WTC11 (cell line): ENCODE measurements at regions not wholly inside any gene's neighbourhood (a gene's known extent, or its start where the extent isn't known, plus 50 kb on each side); places are given as distances from the start of the nearest gene placed in this dataset.

Experiments used
- ATAC-seq: fragments of 200-7000 bp; cut with Tn5 transposase; 2 replicates; pipeline ENCODE4 v1.10.0; 2021; ENCODE audit warnings: mild to moderate bottlenecking, moderate library complexity
- CTCF ChIA-PET: fragments of 300-600 bp; sonication (Branson Sonifier 250); formaldehyde crosslinking; loops from one replicate; lab custom pipeline; 2021; ENCODE audit warnings: antibody characterized with exemption; lab: Charles Lee
- POLR2A ChIA-PET: fragments of 350-600 bp; sonication (Branson Sonifier 250); formaldehyde crosslinking; loops from one replicate; lab custom pipeline; 2021; ENCODE audit warnings: antibody characterized with exemption; lab: Charles Lee
- DNase-seq: peaks from one replicate; pipeline ENCODE4 v3.0.0; 2021; ENCODE audit warnings: low spot score
- H3K27ac Mint-ChIP-seq: 2 replicates; pipeline ENCODE4 v1.8.0; 2021; ENCODE audit warnings: mixed read lengths
- H3K27me3 Mint-ChIP-seq: 2 replicates; pipeline ENCODE4 v1.8.0; 2021; ENCODE audit warnings: low read depth, mild to moderate bottlenecking, moderate library complexity, mixed read lengths
- H3K36me3 Mint-ChIP-seq: 2 replicates; pipeline ENCODE4 v1.8.0; 2021; ENCODE audit warnings: mixed read lengths
- H3K4me1 Mint-ChIP-seq: 2 replicates; pipeline ENCODE4 v1.8.0; 2022; ENCODE audit warnings: mixed read lengths
- H3K4me3 Mint-ChIP-seq: 2 replicates; pipeline ENCODE4 v1.8.0; 2021; ENCODE audit warnings: mild to moderate bottlenecking, moderate library complexity, mixed read lengths
- H3K9me3 Mint-ChIP-seq: 2 replicates; pipeline ENCODE4 v1.8.0; 2021; ENCODE audit warnings: mixed read lengths
- AFF4 ChIP-seq: sonication (generic); formaldehyde crosslinking; IDR thresholded peaks from 2 replicates; pipeline ENCODE4 v1.8.1; 2023; ENCODE audit warnings: mild to moderate bottlenecking, missing genetic modification reagents, borderline replicate concordance
- ESRRA ChIP-seq: sonication (generic); formaldehyde crosslinking; IDR thresholded peaks from 2 replicates; pipeline ENCODE4 v1.8.1; 2022; ENCODE audit warnings: mild to moderate bottlenecking, missing genetic modification reagents, borderline replicate concordance
- ETV6 ChIP-seq: sonication (generic); formaldehyde crosslinking; IDR thresholded peaks from 2 replicates; pipeline ENCODE4 v1.8.1; 2022; ENCODE audit warnings: mild to moderate bottlenecking, missing genetic modification reagents
- MAX ChIP-seq: sonication (generic); formaldehyde crosslinking; IDR thresholded peaks from 2 replicates; pipeline ENCODE4 v1.8.0; 2022; ENCODE audit warnings: mild to moderate bottlenecking, missing genetic modification reagents
- MLX ChIP-seq: sonication (generic); formaldehyde crosslinking; IDR thresholded peaks from 2 replicates; pipeline ENCODE4 v1.8.1; 2023; ENCODE audit warnings: mild to moderate bottlenecking, missing genetic modification reagents, moderate library complexity
- NFYB ChIP-seq: sonication (generic); formaldehyde crosslinking; conservative IDR thresholded peaks from 2 replicates; pipeline ENCODE4 v1.8.0; 2022; ENCODE audit warnings: low read depth, missing genetic modification reagents
- NR1H2 ChIP-seq: sonication (generic); formaldehyde crosslinking; IDR thresholded peaks from 2 replicates; pipeline ENCODE4 v1.9.0; 2021; ENCODE audit warnings: mild to moderate bottlenecking, moderate library complexity, missing genetic modification reagents
- SMAD4 ChIP-seq: sonication (generic); formaldehyde crosslinking; IDR thresholded peaks from 2 replicates; pipeline ENCODE4 v1.8.0; 2022; ENCODE audit warnings: mild to moderate bottlenecking, missing genetic modification reagents
- STAT6 ChIP-seq: sonication (generic); formaldehyde crosslinking; conservative IDR thresholded peaks from 2 replicates; pipeline ENCODE4 v1.8.1; 2023; ENCODE audit warnings: mild to moderate bottlenecking, low read depth, missing genetic modification reagents, moderate library complexity
- ZNF532 ChIP-seq: fragments of 250-450 bp; sonication (Bioruptor Pico); IDR thresholded peaks from 2 replicates; pipeline ENCODE4 v1.9.0; 2021; ENCODE audit warnings: mild to moderate bottlenecking, borderline replicate concordance

GRCh38 chr1:208450958-208451357 lies 206.8 kb upstream of the PLXNA2 start (continued):
- TF ChIP-seq STAT6 (CRISPR knock-in tag) (no peak), SMAD4 (CRISPR knock-in tag) (no peak), NR1H2 (CRISPR knock-in tag) (no peak), MLX (no peak), ESRRA (no peak), ETV6 (CRISPR knock-in tag) (no peak)
- TF ChIP-seq, all 79 proteins: peak for 0

- no peaks in the 10 kb centered on the region for H3K36me3 Mint-ChIP-seq
- no peaks in the 10 kb centered on the region for H3K27me3 Mint-ChIP-seq
- H3K4me3 Mint-ChIP-seq, result no peak overlapping the region
- ATAC-seq (no peak), DNase-seq (no peak)
- ChIA-PET CTCF (interaction anchor here (0.7 kb wide), 1 partner anchor 20 kb away, joined by 5 read pairs; no protein-coding TSS in a partner anchor), POLR2A (no interaction called here)
- no peak overlapping the region for H3K27ac Mint-ChIP-seq
- TF ChIP-seq AFF4 (CRISPR knock-in tag), result no peak
- H3K4me1 Mint-ChIP-seq, result peaks cover 6% of the 10 kb centered on the region
- peaks cover 10% of the 10 kb centered on the region for H3K9me3 Mint-ChIP-seq
Measured at GRCh38 chr1:208455821-208456220, 211.6 kb upstream of the PLXNA2 start.

GRCh38 chr1:208456487-208456886 lies 212.3 kb upstream of the PLXNA2 start:
- H3K36me3 Mint-ChIP-seq, result no peaks in the 10 kb centered on the region
- H3K27ac Mint-ChIP-seq, result no peak overlapping the region
- ChIA-PET POLR2A (no interaction called here), CTCF (interaction anchor here (0.7 kb wide), 1 partner anchor 20 kb away, joined by 5 read pairs; no protein-coding TSS in a partner anchor)
- TF ChIP-seq MAX (CRISPR knock-in tag), result no peak
- no peak for TF ChIP-seq NFYB
- no peak for TF ChIP-seq ZNF532 (CRISPR knock-in tag)
- no peak for DNase-seq
- no peaks in the 10 kb centered on the region for H3K27me3 Mint-ChIP-seq
- H3K9me3 Mint-ChIP-seq, result peaks cover 10% of the 10 kb centered on the region
- peaks cover 6% of the 10 kb centered on the region for H3K4me1 Mint-ChIP-seq
- no peak for ATAC-seq
- no peak overlapping the region for H3K4me3 Mint-ChIP-seq
